Spleen (tissue), 7 donors: ENCODE measurements at regions not wholly inside any gene's neighbourhood (a gene's known extent, or its start where the extent isn't known, plus 50 kb on each side); places are given as distances from the start of the nearest gene placed in this dataset.

Source experiments
- POLR2A ChIP-seq, 3 donors: fragments of 450-650 bp; IDR thresholded peaks; one replicate each; pipeline ENCODE4 v1.5.1; 2017; ENCODE audit warnings: antibody characterized with exemption in 3 of 3, mild to moderate bottlenecking in 1 of 3
- POLR2AphosphoS5 ChIP-seq, 3 donors: sonication (generic); formaldehyde crosslinking; IDR thresholded peaks; one replicate each; pipeline ENCODE4 v1.5.1; 2017; ENCODE audit warnings: antibody characterized with exemption in 3 of 3
- TF ChIP-seq, protein P1 (sequence below), 11 experiments: fragments of 200-600 bp in 7 of 11; fragments of 450-650 bp in 4 of 11; sonication (generic) in 4 of 11; IDR thresholded peaks in 8 of 11; conservative IDR thresholded peaks in 3 of 11; 1 replicate in 7 of 11; 2 replicates in 4 of 11; pipeline versions ENCODE4 v1.4.0 to v1.8.0; 2016 to 2021; ENCODE audit warnings: antibody characterized with exemption in 11 of 11, inconsistent platforms in 4 of 11, mild to moderate bottlenecking in 1 of 11
- donor health status: DM: no; HTN: no; CAD: no; lungs with moderate emphysema.
- donor health status: DM: no; HTN: no; CAD: no.
- donor health status: DM: no; HTN: no; CAD: no.

DNA sequence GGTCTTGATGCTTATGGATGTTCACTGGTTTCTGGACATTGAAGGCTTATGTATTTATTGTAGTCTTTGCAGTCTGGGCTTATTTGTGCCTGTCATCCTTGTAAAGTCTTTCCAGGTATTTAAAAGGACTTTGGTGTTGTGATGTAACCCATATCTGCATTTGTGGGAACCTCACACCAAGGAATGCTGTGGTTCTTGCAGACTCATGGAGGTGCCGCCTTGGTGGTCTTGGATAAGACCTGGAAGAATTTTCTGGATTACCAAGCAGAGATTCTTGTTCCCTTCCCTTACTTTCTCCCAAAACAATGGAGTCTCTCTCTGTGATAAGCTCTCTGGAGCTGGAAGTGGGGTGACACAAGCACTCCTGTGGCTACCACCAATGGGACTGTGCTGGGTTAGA lies 363.5 kb upstream of the NECTIN3 start:
- TF ChIP-seq, protein P1, sequence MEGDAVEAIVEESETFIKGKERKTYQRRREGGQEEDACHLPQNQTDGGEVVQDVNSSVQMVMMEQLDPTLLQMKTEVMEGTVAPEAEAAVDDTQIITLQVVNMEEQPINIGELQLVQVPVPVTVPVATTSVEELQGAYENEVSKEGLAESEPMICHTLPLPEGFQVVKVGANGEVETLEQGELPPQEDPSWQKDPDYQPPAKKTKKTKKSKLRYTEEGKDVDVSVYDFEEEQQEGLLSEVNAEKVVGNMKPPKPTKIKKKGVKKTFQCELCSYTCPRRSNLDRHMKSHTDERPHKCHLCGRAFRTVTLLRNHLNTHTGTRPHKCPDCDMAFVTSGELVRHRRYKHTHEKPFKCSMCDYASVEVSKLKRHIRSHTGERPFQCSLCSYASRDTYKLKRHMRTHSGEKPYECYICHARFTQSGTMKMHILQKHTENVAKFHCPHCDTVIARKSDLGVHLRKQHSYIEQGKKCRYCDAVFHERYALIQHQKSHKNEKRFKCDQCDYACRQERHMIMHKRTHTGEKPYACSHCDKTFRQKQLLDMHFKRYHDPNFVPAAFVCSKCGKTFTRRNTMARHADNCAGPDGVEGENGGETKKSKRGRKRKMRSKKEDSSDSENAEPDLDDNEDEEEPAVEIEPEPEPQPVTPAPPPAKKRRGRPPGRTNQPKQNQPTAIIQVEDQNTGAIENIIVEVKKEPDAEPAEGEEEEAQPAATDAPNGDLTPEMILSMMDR (IDR thresholded peaks at IDR 0.05 in 8 of 11, conservative IDR thresholded peaks at IDR 0.05 in 3 of 11) = no peak
- TF ChIP-seq POLR2A (IDR thresholded peaks at IDR 0.05) (no peak), POLR2AphosphoS5 (IDR thresholded peaks at IDR 0.05) (no peak)
